Activated naive CD4-positive, alpha-beta T cell treated with anti-CD3 and anti-CD28 coated beads, Interleukin-2, amount 50 U/mL, for 72 hours (primary cell): ENCODE measurements at regions not wholly inside any gene's neighbourhood (a gene's known extent, or its start where the extent isn't known, plus 50 kb on each side); places are given as distances from the start of the nearest gene placed in this dataset.
"Not testable (repeated sequence)": the region's sequence is repeated elsewhere in the genome, so short reads cannot be mapped to it uniquely, and the experiment has no call there.

Source experiments
- ATAC-seq, 2 donors: fragments of 150-1000 bp; cut with Tn5 transposase; 2 replicates each; pipeline ENCODE4 v1.10.0; 2021; ENCODE audit warnings: mild to moderate bottlenecking in 2 of 2, moderate library complexity in 2 of 2
- DNase-seq, 2 donors: peaks; one replicate each; pipeline ENCODE4 v3.0.0; 2021 to 2022; ENCODE audit warnings: low spot score in 2 of 2
- H3K27ac Mint-ChIP-seq, 2 donors: one replicate each; pipeline ENCODE4 v1.8.0; 2022; ENCODE audit warnings: mild to moderate bottlenecking in 2 of 2, mixed read lengths in 2 of 2
- H3K36me3 Mint-ChIP-seq, 2 donors: one replicate each; pipeline ENCODE4 v1.8.0; 2022; ENCODE audit warnings: mixed read lengths in 2 of 2
- H3K9me3 Mint-ChIP-seq, 2 donors: one replicate each; pipeline ENCODE4 v1.8.0; 2022; ENCODE audit warnings: mixed read lengths in 2 of 2

DNA sequence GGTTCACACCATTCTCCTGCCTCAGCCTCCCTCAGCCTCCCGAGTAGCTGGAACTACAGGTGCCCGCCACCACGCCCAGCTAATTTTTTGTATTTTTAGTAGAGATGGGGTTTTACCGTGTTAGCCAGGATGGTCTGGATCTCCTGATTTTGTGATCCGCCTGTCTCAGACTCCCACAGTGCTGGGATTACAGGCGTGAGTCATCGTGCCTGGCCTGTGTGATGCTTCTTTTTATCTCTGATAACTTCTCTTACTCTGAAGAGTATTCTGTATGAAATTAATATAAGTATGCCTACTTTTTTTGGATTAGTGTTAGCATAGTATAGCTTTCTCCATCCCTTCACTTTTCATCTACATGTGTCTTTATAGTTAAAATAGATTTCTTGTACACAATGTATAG is 180.8 kb upstream of the GALNT15 start:
- DNase-seq, H3K27ac Mint-ChIP-seq, ATAC-seq: not testable (repeated sequence)
- H3K36me3 Mint-ChIP-seq: peaks cover 5 to 14% of the 10 kb centered on the region in 2 donors
- peaks cover 9 to 16% of the 10 kb centered on the region in 2 donors for H3K9me3 Mint-ChIP-seq

- H3K27ac Mint-ChIP-seq, ATAC-seq: not testable (repeated sequence)
These were observed 178.0 kb upstream of the GALNT15 start for GRCh38 chr3:15996496-15996895.

DNA sequence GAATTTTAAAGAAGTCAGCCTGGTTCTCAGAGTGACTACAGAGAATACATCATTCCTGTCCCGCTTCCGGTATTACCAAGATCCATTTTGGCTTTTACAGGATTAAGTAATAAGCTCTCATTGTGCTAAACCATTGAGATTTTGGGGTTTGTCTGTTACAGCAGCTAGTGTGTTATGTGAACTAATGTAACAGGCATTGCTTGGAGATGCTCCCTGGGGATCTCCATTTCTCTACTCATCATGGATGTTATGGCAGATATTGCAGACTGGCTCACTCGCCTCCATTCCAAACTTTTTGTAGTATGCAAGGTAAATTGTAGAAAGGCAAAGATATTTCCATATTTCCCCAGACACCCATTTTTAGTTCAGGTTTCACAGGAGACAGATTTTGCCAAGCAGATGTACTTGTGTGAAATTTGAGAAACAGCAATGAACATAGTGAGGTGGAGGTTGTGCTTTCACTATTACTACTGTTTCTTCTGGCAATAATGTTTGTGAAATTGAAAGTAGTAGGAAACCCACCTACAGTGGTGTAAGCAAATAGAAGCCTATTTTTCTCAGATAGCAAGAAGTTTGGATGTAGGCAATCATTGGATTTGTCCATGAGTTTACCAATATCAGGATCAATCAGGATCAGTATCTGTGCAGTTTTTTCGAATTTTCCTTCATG is 177.1 kb upstream of the GALNT15 start:
- DNase-seq (no peak), ATAC-seq (peak in 1 of 2 donors; percentile 48)
- Mint-ChIP-seq H3K36me3 (peaks cover 0 to 9% of the 10 kb centered on the region in 2 donors), H3K27ac (no peak overlapping the region), H3K9me3 (peaks cover 9 to 16% of the 10 kb centered on the region in 2 donors)

More at GRCh38 chr3:15996496-15996895, 178.0 kb upstream of the GALNT15 start:
- DNase-seq, H3K36me3 Mint-ChIP-seq: not testable (repeated sequence)
- peaks cover 9 to 16% of the 10 kb centered on the region in 2 donors for H3K9me3 Mint-ChIP-seq

- Mint-ChIP-seq H3K27ac (no peak overlapping the region), H3K9me3 (peaks cover 8 to 15% of the 10 kb centered on the region in 2 donors), H3K36me3 (peaks cover 0 to 1% of the 10 kb centered on the region in 2 donors)
- DNase-seq (no peak), ATAC-seq (no peak)
These were observed 175.6 kb upstream of the GALNT15 start for GRCh38 chr3:15998911-15999310.

DNA sequence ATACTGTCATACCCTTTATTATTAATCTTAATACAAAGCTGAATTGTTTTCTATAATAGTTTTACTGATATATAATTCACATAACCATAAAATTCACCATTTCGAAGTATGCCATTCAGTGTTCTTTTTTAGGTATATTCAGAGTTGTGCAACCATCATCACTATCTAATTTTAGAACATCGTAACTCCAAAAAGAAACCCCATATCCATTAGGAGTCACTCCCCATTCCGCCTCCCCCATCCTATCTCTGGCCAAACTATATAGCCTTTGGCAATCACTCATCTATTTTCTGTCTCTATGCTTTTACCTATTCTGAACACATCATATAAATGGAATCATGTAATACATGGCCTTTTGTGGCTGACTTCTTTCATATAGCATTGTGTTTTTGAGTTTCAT is 169.7 kb upstream of the GALNT15 start:
- peaks cover 14 to 17% of the 10 kb centered on the region in 2 donors for H3K9me3 Mint-ChIP-seq
- ATAC-seq (no peak), DNase-seq (no peak)
- H3K36me3 Mint-ChIP-seq: peaks cover 0 to 9% of the 10 kb centered on the region in 2 donors
- H3K27ac Mint-ChIP-seq: no peak overlapping the region

- ATAC-seq (no peak), DNase-seq (no peak)
- H3K36me3 Mint-ChIP-seq: peaks cover 0 to 5% of the 10 kb centered on the region in 2 donors
- H3K9me3 Mint-ChIP-seq: peaks cover 4 to 13% of the 10 kb centered on the region in 2 donors
- H3K27ac Mint-ChIP-seq: no peak overlapping the region
These were observed 163.1 kb upstream of the GALNT15 start for GRCh38 chr3:16011376-16011775.

GRCh38 chr3:16012086-16012485 is 162.4 kb upstream of the GALNT15 start:
- Mint-ChIP-seq H3K9me3 (peaks cover 4 to 9% of the 10 kb centered on the region in 2 donors), H3K36me3 (peaks cover 0 to 5% of the 10 kb centered on the region in 2 donors), H3K27ac (no peak overlapping the region)
- ATAC-seq: no peak
- DNase-seq: no peak

DNA sequence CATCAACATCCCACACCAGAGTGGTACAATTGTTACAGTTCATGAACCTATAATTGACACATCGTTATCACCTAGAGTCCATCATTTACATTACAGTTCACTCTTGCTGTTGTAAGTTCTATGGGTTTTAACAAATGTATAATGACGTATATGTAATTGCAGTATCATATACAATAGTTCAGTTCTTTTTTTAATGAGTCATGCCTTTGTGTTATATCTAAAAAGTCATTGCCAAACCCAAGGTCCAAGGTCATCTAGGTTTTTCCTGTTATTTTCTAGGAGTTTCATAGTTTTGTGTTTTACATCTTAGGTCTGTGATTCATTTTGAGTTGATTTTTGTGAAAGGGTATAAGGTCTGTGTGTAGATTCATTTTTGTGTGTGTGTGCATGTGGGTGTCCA is 160.9 kb upstream of the GALNT15 start:
- DNase-seq: no peak
- H3K27ac Mint-ChIP-seq: no peak overlapping the region
- H3K36me3 Mint-ChIP-seq: no peaks in the 10 kb centered on the region

DNA sequence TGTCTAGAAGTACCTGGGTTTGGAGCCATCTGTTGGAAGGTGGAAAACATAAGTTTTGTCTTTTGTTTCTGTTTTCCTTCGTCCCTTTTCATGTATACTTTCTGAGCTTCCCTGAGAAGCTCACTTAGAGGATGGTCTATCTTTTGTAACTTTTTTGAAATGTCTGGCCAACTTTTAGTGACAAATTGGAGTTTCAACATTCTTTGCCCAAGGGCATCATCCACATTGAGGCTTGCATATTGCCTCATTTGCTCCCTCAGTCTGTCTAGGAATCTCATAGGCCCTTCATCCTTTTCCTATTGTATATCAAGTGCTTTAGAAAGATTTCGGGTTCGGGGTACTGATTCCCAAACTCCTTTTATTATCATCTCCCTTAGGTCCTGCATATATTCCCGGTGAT is 152.7 kb upstream of the GALNT15 start:
- not testable (repeated sequence) for ATAC-seq, H3K9me3 Mint-ChIP-seq, H3K36me3 Mint-ChIP-seq, H3K27ac Mint-ChIP-seq, DNase-seq

More for the DNA sequence above, 160.9 kb upstream of the GALNT15 start:
- ATAC-seq: no peak
- no peaks in the 10 kb centered on the region for H3K9me3 Mint-ChIP-seq

- not testable (repeated sequence) for H3K36me3 Mint-ChIP-seq, ATAC-seq, DNase-seq, H3K9me3 Mint-ChIP-seq
- H3K27ac Mint-ChIP-seq: peak overlapping the region in 1 of 2 donors; percentile 8
These were observed 150.6 kb upstream of the GALNT15 start for GRCh38 chr3:16023881-16024280.

- DNase-seq: no peak
- no peak for ATAC-seq
- Mint-ChIP-seq H3K27ac (no peak overlapping the region), H3K36me3 (no peaks in the 10 kb centered on the region), H3K9me3 (no peaks in the 10 kb centered on the region)
These were observed 149.9 kb upstream of the GALNT15 start for GRCh38 chr3:16024548-16024947.

GRCh38 chr3:16026753-16027152 is 147.7 kb upstream of the GALNT15 start:
- ATAC-seq (no peak), DNase-seq (no peak)
- Mint-ChIP-seq H3K36me3 (no peaks in the 10 kb centered on the region), H3K9me3 (no peaks in the 10 kb centered on the region), H3K27ac (no peak overlapping the region)

- Mint-ChIP-seq H3K36me3 (no peaks in the 10 kb centered on the region), H3K9me3 (no peaks in the 10 kb centered on the region), H3K27ac (no peak overlapping the region)
- ATAC-seq (no peak), DNase-seq (no peak)
These were observed 145.9 kb upstream of the GALNT15 start for GRCh38 chr3:16028604-16029003.

DNA sequence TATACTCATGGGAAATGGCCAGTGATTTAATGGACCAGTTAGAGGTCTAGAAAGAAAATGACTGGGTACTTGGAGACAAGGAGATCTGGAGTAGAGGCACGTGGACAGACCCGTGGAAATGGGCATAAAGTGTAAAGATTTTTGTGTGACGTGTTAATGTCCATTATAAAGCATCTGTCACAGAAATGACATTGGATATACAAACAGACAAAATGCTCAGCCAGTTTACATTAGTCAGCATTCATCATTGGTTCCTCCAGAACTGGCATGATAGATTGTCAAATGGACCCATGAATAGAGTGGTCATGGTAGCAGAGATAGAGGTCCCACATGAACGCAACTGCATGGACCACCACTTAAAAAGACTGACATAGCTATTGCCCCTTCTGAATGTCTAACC is 144.1 kb upstream of the GALNT15 start:
- H3K27ac Mint-ChIP-seq: no peak overlapping the region
- H3K36me3 Mint-ChIP-seq: no peaks in the 10 kb centered on the region
- DNase-seq (no peak), ATAC-seq (no peak)
- no peaks in the 10 kb centered on the region for H3K9me3 Mint-ChIP-seq

- Mint-ChIP-seq H3K9me3 (no peaks in the 10 kb centered on the region), H3K36me3 (no peaks in the 10 kb centered on the region)
- no peak for ATAC-seq
These were observed 143.0 kb upstream of the GALNT15 start for GRCh38 chr3:16031434-16031833.

DNA sequence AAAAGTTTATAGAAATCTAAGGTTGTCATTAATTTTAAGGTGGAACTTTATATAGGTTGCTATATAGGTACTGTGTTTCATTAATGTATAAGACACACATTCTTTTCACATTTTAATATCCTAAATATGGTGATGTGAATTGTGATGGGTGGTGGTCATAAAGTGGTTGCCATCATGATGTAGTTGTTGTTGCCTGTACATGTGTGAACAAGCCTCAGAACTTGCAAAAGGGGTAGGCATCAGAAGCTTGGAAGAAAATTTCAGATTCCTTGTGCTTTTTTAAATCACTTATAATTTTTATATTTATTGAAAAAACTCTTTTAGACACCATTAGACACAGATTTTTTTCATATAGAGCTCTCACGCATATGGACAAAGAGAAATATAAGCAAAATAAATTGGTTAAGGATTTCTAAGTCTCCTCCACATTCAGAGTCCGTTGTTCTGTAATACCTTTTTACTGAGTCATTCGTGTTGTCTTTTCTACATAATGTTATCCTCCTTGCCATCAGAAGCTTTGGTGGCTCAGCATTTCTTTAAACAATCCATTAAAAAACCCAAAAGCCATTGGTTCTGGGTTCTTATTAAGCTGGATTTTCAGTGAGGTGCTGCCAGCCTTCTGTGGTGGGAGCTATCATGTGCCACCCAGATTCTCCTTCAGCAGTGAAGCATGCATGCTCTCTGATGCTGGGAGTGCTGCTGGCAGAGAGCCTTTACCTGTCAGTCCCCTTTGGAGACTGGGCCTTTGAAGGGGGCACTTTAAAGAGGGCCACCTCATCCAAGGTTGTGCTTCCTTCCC is 140.4 kb upstream of the GALNT15 start:
- ATAC-seq (no peak), DNase-seq (no peak)
- no peaks in the 10 kb centered on the region for H3K9me3 Mint-ChIP-seq
- H3K27ac Mint-ChIP-seq: no peak overlapping the region
- no peaks in the 10 kb centered on the region for H3K36me3 Mint-ChIP-seq

More at GRCh38 chr3:16031434-16031833, 143.0 kb upstream of the GALNT15 start:
- no peak for DNase-seq
- H3K27ac Mint-ChIP-seq: no peak overlapping the region

- no peaks in the 10 kb centered on the region for H3K36me3 Mint-ChIP-seq
- H3K27ac Mint-ChIP-seq: no peak overlapping the region
- no peaks in the 10 kb centered on the region for H3K9me3 Mint-ChIP-seq
- ATAC-seq (no peak), DNase-seq (no peak)
These were observed 133.5 kb upstream of the GALNT15 start for GRCh38 chr3:16040991-16041390.
